Middle frontal gyrus (tissue), 1 donor: ENCODE measurements at regions not wholly inside any gene's neighbourhood (a gene's known extent, or its start where the extent isn't known, plus 50 kb on each side); places are given as distances from the start of the nearest gene placed in this dataset.
"Not testable (repeated sequence)": the region's sequence is repeated elsewhere in the genome, so short reads cannot be mapped to it uniquely, and the experiment has no call there.

Experiments
- DNase-seq: peaks from one replicate; pipeline ENCODE4 v3.0.0-alpha.2; 2015; ENCODE audit warnings: low spot score; ENCODE audit errors: extremely low spot score

DNA sequence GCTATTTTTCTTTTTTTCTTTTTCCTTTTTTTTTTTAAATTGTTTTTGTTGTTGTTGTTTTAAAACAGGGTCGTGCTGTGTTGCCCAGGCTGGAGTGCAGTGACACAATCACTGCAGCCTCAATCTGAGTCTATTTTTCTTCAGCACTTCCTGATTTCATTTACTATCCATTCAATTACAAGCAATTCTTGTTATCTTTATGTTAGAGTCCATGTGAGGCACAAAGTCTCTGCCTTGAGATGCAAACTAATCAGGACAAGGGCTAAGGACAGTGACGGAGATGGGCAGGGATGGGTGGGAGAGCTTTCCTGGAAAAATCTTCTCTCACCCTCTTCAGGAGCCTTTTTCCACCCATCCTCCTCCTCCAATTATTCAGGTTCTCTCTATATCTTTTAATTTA, 157.3 kb upstream of the AUTS2 start:
- DNase-seq, result no peak

DNA sequence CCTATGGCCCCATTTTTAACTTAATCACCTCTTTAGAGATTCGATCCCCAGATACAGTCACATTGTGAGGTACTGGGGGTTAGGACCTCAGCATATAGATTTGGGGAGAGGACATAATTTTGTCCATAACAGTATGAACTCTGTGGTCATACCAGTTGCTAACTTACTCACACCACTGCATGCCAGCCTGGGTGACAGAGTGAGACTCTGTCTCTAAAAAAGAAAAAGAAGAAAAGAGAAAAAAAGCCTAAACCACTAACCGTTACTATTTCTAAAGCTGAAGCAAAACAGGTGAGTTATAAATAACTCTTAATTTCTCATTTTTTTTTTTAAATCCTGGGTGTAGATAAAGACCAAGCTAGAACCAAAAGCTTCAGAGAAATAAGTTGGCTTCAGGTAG, 155.1 kb upstream of the AUTS2 start:
- no peak for DNase-seq

DNA sequence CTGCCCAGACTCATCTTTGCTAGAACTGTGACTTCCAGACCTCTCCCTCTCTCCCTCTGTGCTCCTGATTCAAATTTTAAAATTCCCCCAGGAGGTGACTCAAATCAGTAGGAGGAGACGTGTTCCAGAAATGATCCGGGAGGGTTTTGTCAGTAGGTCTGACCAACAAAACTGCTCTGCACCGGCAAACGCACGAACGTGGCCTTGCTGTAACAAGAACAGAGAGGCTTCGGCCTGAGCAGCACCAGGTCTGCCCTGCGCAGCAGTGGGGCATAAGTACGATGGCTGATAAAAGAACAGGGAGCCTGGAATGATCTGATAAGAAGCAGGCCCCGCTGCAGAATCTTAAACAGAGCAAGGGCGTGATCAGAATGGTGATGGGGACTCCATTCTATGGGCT, 152.7 kb upstream of the AUTS2 start:
- no peak for DNase-seq

DNA sequence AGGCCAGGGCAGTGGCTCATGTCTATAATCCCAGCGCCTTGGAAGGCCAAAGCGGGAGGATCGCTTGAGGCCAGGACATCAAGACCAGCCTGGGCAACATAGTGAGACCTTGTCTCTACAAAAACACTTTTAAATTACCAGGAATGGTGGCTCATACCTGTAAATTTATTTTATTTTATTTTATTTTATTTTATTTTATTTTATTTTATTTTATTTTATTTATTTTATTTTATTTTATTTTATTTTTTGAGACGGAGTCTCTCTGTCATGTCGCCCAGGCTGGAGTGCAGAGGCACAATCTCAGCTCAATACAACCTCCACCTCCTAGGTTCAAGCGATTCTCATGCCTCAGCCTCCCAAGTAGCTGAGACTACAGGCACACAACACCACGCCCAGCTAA, 152.1 kb upstream of the AUTS2 start:
- DNase-seq, result not testable (repeated sequence)

DNA sequence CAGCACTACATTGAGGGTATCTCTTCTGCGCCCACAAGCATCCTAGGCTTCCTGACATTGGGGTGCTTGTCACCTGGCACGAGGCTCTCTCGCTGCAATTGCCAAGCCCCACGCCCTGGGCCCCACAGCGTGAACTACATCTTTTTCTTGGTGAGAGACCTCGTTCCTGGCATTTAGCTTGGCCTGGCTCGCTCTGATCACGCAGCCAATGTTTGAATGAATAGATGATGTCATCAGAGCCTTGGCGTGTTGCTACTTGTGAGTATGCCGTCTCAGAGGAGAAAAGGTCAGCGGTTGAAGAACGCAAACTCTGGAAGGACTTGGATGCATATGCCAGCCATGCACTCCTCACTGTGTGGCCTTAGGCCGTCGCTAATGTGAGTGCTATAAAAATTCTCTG, 150.2 kb upstream of the AUTS2 start:
- no peak for DNase-seq

DNA sequence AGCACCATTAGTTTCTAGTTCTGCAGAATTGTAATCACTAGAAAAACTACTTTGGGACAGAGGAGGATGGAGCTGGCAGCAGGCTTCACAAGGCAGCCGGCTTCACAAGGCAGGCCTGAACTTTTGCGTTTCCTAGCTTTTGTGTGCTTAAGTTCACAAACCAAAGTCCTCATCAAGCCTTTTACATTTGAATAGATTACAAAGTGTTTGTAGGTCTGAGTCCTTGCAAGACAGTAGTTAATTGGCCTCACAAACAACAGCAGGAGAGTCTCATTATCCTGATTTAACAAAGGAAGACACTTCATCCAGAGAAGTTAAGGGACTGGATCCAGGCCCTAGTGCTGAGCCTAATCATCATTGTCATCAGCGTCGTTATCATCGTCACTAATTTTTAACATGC, 147.8 kb upstream of the AUTS2 start:
- no peak for DNase-seq

DNA sequence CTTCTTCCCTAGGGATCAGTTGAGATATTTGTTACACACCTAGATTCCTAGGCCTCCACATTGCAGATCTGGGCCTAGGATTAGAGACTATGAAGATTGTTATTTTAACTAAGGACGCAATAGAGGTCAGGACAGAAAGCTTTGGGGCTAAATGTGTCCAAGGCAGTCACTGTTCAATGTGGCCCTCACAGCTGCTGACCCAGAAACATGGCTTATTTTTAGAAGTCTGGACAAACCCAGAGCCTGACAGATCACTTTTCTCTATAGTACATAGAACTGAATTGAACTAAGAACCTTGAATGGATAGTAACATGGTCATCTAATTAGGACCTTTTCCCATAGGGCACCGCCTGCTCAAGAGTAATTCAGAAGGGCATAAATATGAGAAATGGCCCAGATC, 146.6 kb upstream of the AUTS2 start:
- DNase-seq, result no peak

DNA sequence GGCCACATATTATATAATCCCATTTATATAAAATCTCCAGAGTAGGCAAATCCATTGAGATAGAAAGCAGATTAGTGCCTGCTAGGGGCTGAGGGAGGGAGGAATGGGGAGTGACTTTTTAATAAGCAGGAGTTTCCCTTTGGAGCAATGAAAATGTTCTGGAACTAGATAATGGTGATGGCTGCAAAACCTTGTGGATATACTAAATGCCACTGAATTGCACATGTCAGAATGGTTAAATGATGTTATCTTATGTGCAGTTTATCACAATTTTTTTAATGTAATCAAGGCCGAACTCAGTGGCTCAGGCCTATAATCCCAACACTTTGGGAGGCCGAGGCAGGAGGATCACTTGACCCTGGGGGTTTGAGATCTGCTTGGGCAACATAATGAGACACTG, 145.5 kb upstream of the AUTS2 start:
- no peak for DNase-seq

DNA sequence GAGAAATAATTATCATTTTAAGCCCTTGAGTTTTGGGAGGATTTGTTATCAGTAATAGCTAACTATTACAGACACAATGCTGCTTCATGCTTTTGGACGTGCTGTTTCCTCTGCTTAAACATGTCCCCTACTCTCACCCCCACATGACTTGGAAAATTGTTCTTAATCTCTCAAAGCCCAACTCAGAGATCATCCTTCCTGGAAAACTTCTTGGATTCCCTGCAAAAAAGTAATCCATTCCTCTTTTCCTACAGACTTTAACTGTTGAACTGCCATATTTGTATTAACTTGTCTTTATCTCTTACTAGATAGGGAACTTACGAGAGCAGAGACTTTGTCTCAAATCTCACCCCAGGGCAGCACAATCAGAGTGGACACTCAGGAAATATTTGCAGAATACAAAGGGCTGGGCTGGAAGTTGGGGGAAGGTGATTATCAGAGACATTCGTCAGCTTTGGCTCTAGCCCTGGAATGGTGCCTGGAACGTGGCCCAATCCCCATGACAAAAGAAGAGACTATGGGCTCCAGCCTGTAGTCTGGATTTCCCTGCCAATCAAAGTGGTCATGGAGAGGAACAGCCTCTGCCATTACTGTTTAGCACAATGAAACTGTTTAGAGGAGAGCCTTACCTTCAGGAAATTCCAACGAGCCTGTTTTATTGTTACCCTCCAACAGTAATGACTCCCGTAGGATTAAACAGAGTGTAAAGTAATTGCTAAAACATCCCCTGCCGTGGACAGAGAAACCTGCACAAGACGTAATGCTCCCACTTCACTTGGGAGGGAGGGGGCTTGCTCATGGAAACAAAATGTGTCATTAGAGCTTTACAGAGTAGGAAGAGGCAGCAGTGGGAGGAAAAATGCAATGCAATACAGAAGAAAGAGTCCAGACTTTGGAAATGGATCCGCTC, 140.4 kb upstream of the AUTS2 start:
- DNase-seq, result no peak

DNA sequence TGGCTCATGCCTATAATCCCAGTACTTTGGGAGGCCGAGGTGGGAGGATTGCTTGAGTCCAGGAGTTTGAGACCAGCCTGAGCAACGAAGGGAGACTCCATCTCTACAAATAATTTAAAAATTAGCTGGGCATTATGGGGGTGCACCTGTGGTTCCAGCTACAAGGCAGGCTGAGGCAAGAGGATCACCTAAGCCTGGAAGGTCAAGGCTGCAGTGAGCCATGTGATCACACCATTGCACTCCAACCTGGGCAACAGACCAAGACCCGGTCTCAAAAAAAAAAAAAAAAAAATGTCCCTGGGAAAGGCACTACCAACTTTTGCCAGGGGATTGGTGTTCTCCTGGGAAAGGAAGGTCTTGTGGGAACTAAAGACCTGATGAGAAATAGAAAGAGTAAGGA, 134.2 kb upstream of the AUTS2 start:
- DNase-seq, result no peak

DNA sequence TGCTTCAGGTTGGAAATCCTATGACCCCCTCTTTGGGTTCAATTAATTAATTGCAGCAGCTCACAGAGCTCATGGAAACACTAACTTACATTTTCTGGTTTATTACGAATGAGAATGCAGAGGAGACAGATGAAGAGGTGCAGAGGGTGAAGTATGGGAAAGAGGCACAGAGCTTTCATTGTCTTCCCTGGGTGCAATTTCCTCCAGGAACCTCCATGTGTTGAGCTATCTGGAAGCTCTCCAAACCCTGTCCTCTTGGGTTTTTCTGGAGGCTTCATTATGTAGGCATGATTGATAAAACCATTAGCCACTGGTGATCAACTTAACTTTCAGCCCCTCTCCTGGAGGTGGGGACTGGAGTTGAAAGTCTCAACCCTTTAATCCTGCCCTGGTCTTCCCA, 133.0 kb upstream of the AUTS2 start:
- DNase-seq, result no peak

DNA sequence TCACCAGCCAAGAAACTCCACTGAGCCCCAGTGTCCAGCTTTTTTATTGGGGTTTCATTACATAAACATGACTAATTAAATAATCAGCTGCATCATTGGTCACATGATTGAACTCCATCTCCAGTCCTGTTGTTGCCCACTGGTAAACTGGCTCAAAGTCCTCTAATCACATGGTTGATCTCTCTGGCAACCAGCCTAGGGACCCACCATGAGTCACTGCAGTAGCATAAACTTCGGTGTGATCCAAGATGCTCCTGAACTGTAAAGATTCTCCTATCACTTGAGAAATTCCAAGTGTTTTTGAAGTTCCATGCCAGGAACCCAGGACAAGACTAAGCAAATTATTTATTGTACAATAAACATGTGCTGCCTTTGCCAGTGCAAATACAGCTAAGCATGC, 130.4 kb upstream of the AUTS2 start:
- no peak for DNase-seq

DNA sequence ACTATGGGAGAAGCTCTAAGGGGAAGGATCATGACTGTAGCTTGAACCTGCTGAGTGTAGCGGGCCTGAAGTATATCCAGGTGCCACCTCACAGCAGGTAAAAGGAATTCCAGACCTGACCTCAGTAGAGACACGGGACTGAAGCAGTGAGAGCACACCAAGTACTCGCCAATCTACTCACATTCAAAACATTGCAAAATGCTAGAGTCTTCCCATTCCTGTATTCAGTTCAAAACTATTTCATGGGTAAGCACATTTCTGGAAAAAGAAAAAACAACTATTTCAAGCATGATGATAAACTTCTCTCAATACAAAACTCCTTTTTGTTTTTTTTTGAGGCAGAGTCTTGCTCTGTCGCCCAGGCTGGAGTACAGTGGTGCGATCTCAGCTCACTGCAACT, 121.9 kb upstream of the AUTS2 start:
- DNase-seq, result no peak

DNA sequence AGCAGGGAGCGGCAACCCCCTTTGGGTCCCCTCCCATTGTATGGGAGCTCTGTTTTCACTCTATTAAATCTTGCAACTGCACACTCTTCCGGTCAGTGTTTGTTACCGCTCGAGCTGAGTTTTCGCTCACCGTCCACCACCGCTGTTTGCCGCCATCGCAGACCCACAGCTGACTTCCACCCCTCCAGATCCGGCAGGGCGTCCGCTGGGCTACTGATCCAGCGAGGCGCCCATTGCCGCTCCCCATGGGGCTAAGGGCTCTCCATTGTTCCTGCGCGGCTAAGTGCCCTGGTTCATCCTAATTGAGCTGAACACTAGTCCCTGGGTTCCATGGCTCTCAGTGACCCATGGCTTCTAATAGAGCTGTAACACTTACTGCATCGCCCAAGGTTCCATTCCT, 115.6 kb upstream of the AUTS2 start:
- no peak for DNase-seq

DNA sequence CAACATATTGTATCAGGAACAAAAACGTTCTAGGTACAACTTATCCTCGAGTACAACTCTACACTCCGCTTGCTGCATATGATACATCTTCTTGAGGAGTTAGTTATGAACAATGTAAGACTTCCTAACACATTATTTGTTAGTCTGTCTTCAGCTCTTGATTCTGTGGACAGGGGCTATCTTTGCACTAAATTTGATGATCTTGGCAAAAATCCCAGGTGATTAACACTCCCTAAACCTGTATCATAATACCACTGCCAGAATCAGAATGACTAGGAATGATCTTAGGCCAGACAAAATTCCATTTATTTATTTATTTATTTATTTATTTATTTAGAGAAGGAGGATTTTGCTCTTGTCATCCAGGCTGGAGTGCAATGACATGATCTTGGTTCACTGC, 108.7 kb upstream of the AUTS2 start:
- no peak for DNase-seq

DNA sequence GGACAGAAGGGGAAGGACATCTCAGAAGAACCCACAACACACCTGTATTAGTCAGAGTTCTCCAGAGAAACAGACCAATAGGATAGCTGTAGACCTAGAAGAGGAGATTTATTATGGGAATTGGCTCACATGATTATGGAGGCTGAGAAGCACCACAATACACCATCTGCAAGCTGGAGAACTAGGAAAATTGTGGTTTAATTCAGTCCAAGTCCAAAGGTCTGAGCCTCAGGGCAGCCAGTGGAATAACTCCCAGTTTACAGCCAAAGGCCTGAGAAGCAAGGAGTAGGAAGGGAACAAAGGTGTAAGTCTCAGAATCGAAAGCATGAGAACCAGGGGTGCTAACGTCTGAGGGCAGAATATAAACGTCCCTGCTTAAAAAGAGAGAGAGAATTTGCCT, 99.6 kb upstream of the AUTS2 start:
- DNase-seq, result no peak

DNA sequence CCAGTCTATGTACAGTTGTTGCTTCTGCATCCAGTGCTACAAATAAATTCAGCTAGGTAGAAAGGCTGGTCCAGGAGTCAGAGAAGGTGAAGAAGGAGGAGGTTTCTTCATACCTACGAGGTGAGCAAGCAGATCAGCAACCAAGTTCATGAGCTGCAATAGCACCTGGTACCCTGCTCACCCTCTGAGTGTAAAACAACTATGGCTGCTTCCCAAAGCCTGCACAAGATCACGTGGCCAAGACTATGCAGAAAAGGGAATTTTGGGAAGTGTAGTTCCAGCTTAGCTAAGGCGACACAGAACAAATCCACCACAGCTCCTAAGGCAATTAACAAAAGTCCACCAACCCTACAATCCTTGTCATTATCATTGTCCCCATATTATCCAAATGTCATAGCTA, 95.9 kb upstream of the AUTS2 start:
- no peak for DNase-seq

DNA sequence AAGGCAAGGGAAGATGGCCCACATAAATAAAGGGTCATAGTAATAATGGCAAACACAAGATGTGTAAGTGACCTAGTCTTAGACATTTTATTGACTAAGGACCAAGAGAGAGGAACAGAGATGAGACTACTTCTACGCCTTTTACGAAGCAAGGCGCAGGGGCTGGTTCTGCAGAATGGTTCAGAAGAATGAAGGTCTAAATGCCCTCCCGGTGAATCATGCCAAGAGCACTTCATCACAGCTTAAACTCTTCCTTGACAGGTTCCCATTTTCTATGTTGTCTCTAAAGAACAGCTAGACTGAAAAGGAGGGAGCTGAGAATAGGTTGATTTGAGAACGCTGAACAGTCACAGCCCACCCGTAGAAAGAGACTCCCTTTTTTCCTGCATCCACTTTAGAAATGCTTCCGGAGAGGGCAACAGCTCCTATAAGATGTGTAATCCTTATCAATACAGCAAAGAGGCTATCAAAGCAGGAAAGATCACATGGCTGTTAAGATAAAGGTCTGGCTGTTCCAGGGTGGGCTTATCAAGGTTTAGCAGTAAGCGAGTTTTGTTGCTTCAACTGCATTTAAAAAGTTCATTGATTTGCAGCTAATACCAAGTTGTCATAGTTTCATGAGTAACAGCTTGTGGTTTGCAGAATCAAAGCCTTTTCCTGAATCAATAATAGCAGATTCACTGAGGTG, 93.4 kb upstream of the AUTS2 start:
- DNase-seq, result no peak

DNA sequence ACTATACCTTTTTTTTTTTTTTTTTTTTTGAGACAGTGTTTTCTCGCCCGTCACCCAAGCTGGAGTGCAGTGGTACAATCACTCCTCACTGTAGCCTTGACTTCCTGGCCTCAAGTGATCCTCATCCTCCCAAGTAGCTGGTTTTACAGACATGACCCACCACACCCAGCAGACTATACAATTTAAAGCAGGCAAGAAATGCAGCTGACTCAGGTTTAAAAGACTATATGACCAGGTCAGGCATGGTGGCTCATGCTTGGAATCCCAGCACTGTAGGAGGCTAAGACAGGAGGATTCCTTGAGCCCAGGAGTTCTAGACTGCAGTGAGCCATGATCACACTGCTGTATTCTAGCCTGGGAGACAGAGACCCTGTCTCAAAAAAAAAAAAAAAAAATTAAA, 89.5 kb upstream of the AUTS2 start:
- no peak for DNase-seq

DNA sequence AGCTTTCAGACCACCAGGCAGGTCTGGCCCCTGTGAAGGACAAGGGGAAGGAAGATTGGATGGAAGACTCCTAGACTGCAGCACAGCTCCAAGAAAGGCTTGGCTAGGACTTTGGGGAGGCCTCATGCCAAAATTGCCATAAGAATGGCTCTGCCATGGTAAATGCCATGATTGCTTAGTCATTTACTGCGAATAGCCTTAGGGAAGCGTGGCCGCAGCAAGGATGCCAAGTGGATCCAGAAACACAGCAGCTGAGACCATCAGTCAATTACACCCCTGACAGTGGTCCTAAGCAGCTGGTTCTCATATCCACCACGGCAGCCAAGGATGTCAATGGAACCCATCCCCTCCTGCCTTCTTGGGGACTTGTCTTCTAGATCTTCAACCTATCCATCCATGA, 88.2 kb upstream of the AUTS2 start:
- no peak for DNase-seq

DNA sequence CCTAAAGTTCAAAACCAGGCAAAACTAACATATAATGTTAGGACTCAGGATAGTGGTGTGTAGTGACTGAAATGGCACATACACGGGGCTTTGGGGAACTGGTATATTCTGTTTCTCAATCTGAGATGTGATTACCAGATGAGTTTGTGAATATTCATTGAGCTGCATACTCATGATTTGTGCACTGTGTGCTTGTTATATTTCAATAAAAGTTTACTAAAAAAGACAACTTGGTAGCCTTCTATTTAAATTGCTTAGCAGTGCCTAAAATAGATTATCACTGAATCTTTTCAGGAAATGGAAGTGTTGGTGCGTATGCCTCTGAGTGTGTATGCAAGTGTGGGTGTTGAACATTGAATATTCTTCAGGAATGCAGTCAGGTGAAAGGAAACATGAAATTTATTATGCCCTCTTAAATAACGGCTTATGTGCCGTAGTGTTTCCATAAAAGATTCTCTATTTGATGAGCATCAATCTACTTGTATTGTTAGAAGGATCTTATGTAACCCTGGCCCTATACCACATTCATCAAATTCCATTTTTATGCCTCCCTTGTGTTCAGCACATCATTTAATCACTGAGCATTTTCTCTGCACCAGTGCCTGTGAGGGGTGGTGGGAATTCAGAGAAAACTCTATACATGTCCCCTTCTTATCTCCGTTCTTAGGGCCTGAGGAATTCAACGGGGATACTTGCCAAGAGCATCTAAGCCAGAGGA, 82.6 kb upstream of the AUTS2 start:
- no peak for DNase-seq

DNA sequence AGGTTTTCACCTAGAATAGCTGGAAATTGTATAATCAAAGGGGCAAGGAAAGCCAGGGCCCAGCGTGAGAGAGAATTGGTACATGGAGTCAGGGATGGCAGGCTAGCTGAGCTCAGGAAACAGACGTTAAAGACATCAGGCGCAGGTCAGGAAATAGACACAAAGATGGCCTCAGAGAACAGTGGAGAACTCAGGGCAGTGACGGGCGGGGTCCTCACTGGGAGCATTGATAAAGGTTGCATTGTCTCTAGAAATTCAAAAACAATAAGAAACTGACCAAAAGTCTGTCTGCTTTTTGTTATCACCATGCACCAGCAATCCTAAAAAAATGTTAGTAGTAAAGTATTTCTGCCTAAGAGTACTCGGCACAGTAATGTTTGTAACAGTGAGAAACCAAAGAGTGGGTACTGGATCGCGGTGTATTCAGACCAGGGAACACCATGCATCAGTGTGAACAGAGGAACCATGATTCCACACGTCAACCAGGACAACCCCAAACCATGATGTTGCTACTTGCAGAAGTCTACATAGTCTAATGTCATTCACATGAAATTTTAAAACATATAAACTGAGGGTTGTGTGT, 81.9 kb upstream of the AUTS2 start:
- DNase-seq, result no peak
